ENCODE measurements at regions not wholly inside any gene's neighbourhood (a gene's known extent, or its start where the extent isn't known, plus 50 kb on each side); places are given as distances from the start of the nearest gene placed in this dataset.

GRCh38 chr1:215377746-215378145 is 189.4 kb upstream of the KCTD3 start:
- Histone ChIP-seq H3K4me3 (ENCODE audit: insufficient read depth, low read depth, low read length) (no peak overlapping the region), H3K4me1 (ENCODE audit: insufficient read depth, low read length) (no peaks in the 10 kb centered on the region), H4K20me1 (ENCODE audit: insufficient read depth, low read length) (no peaks in the 10 kb centered on the region), H2AFZ (ENCODE audit: low read depth, low read length) (no peak overlapping the region), H3K27ac (ENCODE audit: low read depth, low read length) (no peak overlapping the region), H3K79me2 (ENCODE audit: insufficient read depth, low read length) (no peaks in the 10 kb centered on the region), H3K4me2 (ENCODE audit: low read length) (no peak overlapping the region), H3K27me3 (ENCODE audit: insufficient read depth, low read length) (no peaks in the 10 kb centered on the region), H3K9ac (ENCODE audit: low read length) (no peak overlapping the region), H3K9me3 (ENCODE audit: insufficient read depth, low read depth, low read length) (no peaks in the 10 kb centered on the region), H3K36me3 (ENCODE audit: insufficient read depth, low read length) (no peaks in the 10 kb centered on the region)
- H3K27me3 Mint-ChIP-seq (ENCODE audit: low read depth, unreplicated experiment): peaks cover 7% of the 10 kb centered on the region
- H3K27ac Mint-ChIP-seq (ENCODE audit: unreplicated experiment): no peak overlapping the region
- FAIRE-seq: no peak
- H3K9me3 Mint-ChIP-seq (ENCODE audit: unreplicated experiment): no peaks in the 10 kb centered on the region
- H3K36me3 Mint-ChIP-seq (ENCODE audit: low read depth, unreplicated experiment): no peaks in the 10 kb centered on the region
- TF ChIP-seq CTCF (IDR thresholded peaks at IDR 0.05; ENCODE audit: insufficient read depth, low read depth, low read length): no peak
- no peak for TF ChIP-seq EZH2 (IDR thresholded peaks at IDR 0.05; ENCODE audit: insufficient read depth, low read length)
- DNase-seq (ENCODE audit: low read depth): peak; percentile 45
- no peaks in the 10 kb centered on the region for H3K4me1 Mint-ChIP-seq (ENCODE audit: low read depth, unreplicated experiment)
- H3K4me3 Mint-ChIP-seq (ENCODE audit: unreplicated experiment): no peak overlapping the region

- Histone ChIP-seq H3K27me3 (ENCODE audit: insufficient read depth, low read length) (no peaks in the 10 kb centered on the region), H3K36me3 (ENCODE audit: insufficient read depth, low read length) (no peaks in the 10 kb centered on the region), H3K9ac (ENCODE audit: low read length) (no peak overlapping the region), H3K4me2 (ENCODE audit: low read length) (no peak overlapping the region), H3K4me1 (ENCODE audit: insufficient read depth, low read length) (no peaks in the 10 kb centered on the region), H3K4me3 (ENCODE audit: insufficient read depth, low read depth, low read length) (no peak overlapping the region), H3K27ac (ENCODE audit: low read depth, low read length) (no peak overlapping the region), H4K20me1 (ENCODE audit: insufficient read depth, low read length) (no peaks in the 10 kb centered on the region), H2AFZ (ENCODE audit: low read depth, low read length) (no peak overlapping the region), H3K9me3 (ENCODE audit: insufficient read depth, low read depth, low read length) (no peaks in the 10 kb centered on the region), H3K79me2 (ENCODE audit: insufficient read depth, low read length) (no peaks in the 10 kb centered on the region)
- H3K27me3 Mint-ChIP-seq (ENCODE audit: low read depth, unreplicated experiment): no peaks in the 10 kb centered on the region
- peaks cover 2% of the 10 kb centered on the region for H3K9me3 Mint-ChIP-seq (ENCODE audit: unreplicated experiment)
- TF ChIP-seq CTCF (IDR thresholded peaks at IDR 0.05; ENCODE audit: insufficient read depth, low read depth, low read length) (no peak), EZH2 (IDR thresholded peaks at IDR 0.05; ENCODE audit: insufficient read depth, low read length) (no peak)
- H3K36me3 Mint-ChIP-seq (ENCODE audit: low read depth, unreplicated experiment): no peaks in the 10 kb centered on the region
- H3K4me1 Mint-ChIP-seq (ENCODE audit: low read depth, unreplicated experiment): no peaks in the 10 kb centered on the region
- H3K27ac Mint-ChIP-seq (ENCODE audit: unreplicated experiment): no peak overlapping the region
- no peak overlapping the region for H3K4me3 Mint-ChIP-seq (ENCODE audit: unreplicated experiment)
- FAIRE-seq (no peak), DNase-seq (ENCODE audit: low read depth) (no peak)
Observed at GRCh38 chr1:215380566-215380965, 186.5 kb upstream of the KCTD3 start.

GRCh38 chr1:215393476-215393875 is 173.6 kb upstream of the KCTD3 start:
- TF ChIP-seq CTCF (IDR thresholded peaks at IDR 0.05; ENCODE audit: insufficient read depth, low read depth, low read length) (no peak), EZH2 (IDR thresholded peaks at IDR 0.05; ENCODE audit: insufficient read depth, low read length) (no peak)
- H3K4me1 ChIP-seq (ENCODE audit: insufficient read depth, low read length): no peaks in the 10 kb centered on the region
- H3K27me3 ChIP-seq (ENCODE audit: insufficient read depth, low read length): no peaks in the 10 kb centered on the region
- DNase-seq (ENCODE audit: low read depth) (no peak), FAIRE-seq (no peak)
- no peaks in the 10 kb centered on the region for H3K9me3 ChIP-seq (ENCODE audit: insufficient read depth, low read depth, low read length)
- Mint-ChIP-seq H3K27ac (ENCODE audit: unreplicated experiment) (no peak overlapping the region), H3K9me3 (ENCODE audit: unreplicated experiment) (peaks cover 6% of the 10 kb centered on the region), H3K4me3 (ENCODE audit: unreplicated experiment) (no peak overlapping the region), H3K36me3 (ENCODE audit: low read depth, unreplicated experiment) (no peaks in the 10 kb centered on the region), H3K4me1 (ENCODE audit: low read depth, unreplicated experiment) (no peaks in the 10 kb centered on the region), H3K27me3 (ENCODE audit: low read depth, unreplicated experiment) (peaks cover 3% of the 10 kb centered on the region)
- no peak overlapping the region for H3K27ac ChIP-seq (ENCODE audit: low read depth, low read length)
- no peak overlapping the region for H3K4me3 ChIP-seq (ENCODE audit: insufficient read depth, low read depth, low read length)
- no peaks in the 10 kb centered on the region for H3K79me2 ChIP-seq (ENCODE audit: insufficient read depth, low read length)
- no peaks in the 10 kb centered on the region for H4K20me1 ChIP-seq (ENCODE audit: insufficient read depth, low read length)
- no peaks in the 10 kb centered on the region for H3K36me3 ChIP-seq (ENCODE audit: insufficient read depth, low read length)
- no peak overlapping the region for H2AFZ ChIP-seq (ENCODE audit: low read depth, low read length)
- H3K9ac ChIP-seq (ENCODE audit: low read length): no peak overlapping the region
- H3K4me2 ChIP-seq (ENCODE audit: low read length): no peak overlapping the region

Data from astrocyte (in vitro differentiated cells and primary cell).